ENCODE measurements at regions not wholly inside any gene's neighbourhood (a gene's known extent, or its start where the extent isn't known, plus 50 kb on each side); places are given as distances from the start of the nearest gene placed in this dataset.

- Histone ChIP-seq H3K36me3 (ENCODE audit: control insufficient read depth in 1 of 2, insufficient read depth in 2 of 2, low read length in 2 of 2) (no peaks in the 10 kb centered on the region), H3K4me1 (ENCODE audit: control insufficient read depth in 1 of 2, insufficient read depth in 2 of 2, low read length in 2 of 2) (peaks cover 0 to 1% of the 10 kb centered on the region in 2 experiments), H3K4me3 (ENCODE audit: low read depth, low read length) (no peak overlapping the region), H4K12ac (ENCODE audit: low read depth, low read length) (no peak overlapping the region), H3K27me3 (ENCODE audit: insufficient read depth, low read length) (no peaks in the 10 kb centered on the region), H3K27ac (ENCODE audit: low read depth, low read length) (no peak overlapping the region), H3K79me2 (ENCODE audit: control insufficient read depth, insufficient read depth, low read length, poor library complexity) (no peaks in the 10 kb centered on the region), H2BK12ac (ENCODE audit: low read length) (no peak overlapping the region), H4K8ac (ENCODE audit: low read depth, low read length) (no peak overlapping the region), H2AK5ac (ENCODE audit: low read length) (no peak overlapping the region), H3K9ac (ENCODE audit: low read length) (no peak overlapping the region), H4K91ac (ENCODE audit: low read depth, low read length) (no peak overlapping the region), H2AFZ (ENCODE audit: insufficient read depth, low read length, poor library complexity) (no peak overlapping the region), H3K9me3 (ENCODE audit: insufficient read depth, low read depth, low read length) (no peaks in the 10 kb centered on the region), H2BK120ac (ENCODE audit: insufficient read depth, low read length, poor library complexity) (no peak overlapping the region), H2BK5ac (ENCODE audit: low read depth, low read length, poor library complexity) (no peak overlapping the region), H3K23ac (ENCODE audit: low read length) (no peak overlapping the region), H3K14ac (ENCODE audit: low read length) (no peak overlapping the region), H3K4me2 (ENCODE audit: low read length) (no peak overlapping the region), H3K4ac (ENCODE audit: low read depth, low read length) (no peak overlapping the region), H3K79me1 (ENCODE audit: low read length) (no peaks in the 10 kb centered on the region), H3K18ac (ENCODE audit: low read length) (no peak overlapping the region)
- DNase-seq, result no peak
Measured at GRCh38 chr4:179399054-179399782, 1957.0 kb upstream of the AGA start.

GRCh38 chr4:179415037-179415846 lies 1973.0 kb upstream of the AGA start:
- Histone ChIP-seq H2AFZ (ENCODE audit: insufficient read depth, low read length, poor library complexity) (no peak overlapping the region), H3K27ac (ENCODE audit: low read depth, low read length) (no peak overlapping the region), H3K4me1 (ENCODE audit: control insufficient read depth in 1 of 2, insufficient read depth in 2 of 2, low read length in 2 of 2) (no peaks in the 10 kb centered on the region), H4K12ac (ENCODE audit: low read depth, low read length) (no peak overlapping the region), H2BK5ac (ENCODE audit: low read depth, low read length, poor library complexity) (no peak overlapping the region), H4K8ac (ENCODE audit: low read depth, low read length) (no peak overlapping the region), H3K18ac (ENCODE audit: low read length) (no peak overlapping the region), H3K23ac (ENCODE audit: low read length) (no peak overlapping the region), H3K14ac (ENCODE audit: low read length) (no peak overlapping the region), H2BK120ac (ENCODE audit: insufficient read depth, low read length, poor library complexity) (no peak overlapping the region), H2AK5ac (ENCODE audit: low read length) (no peak overlapping the region), H3K79me1 (ENCODE audit: low read length) (no peaks in the 10 kb centered on the region), H4K91ac (ENCODE audit: low read depth, low read length) (no peak overlapping the region), H3K4me3 (ENCODE audit: low read depth, low read length) (no peak overlapping the region), H3K9me3 (ENCODE audit: insufficient read depth, low read depth, low read length) (no peaks in the 10 kb centered on the region), H3K79me2 (ENCODE audit: control insufficient read depth, insufficient read depth, low read length, poor library complexity) (no peaks in the 10 kb centered on the region), H3K4ac (ENCODE audit: low read depth, low read length) (no peak overlapping the region), H3K4me2 (ENCODE audit: low read length) (no peak overlapping the region), H2BK12ac (ENCODE audit: low read length) (no peak overlapping the region), H3K36me3 (ENCODE audit: control insufficient read depth in 1 of 2, insufficient read depth in 2 of 2, low read length in 2 of 2) (no peaks in the 10 kb centered on the region), H3K27me3 (ENCODE audit: insufficient read depth, low read length) (no peaks in the 10 kb centered on the region), H3K9ac (ENCODE audit: low read length) (no peak overlapping the region)
- no CpG with 5 or more reads among the region's 1 CpG for WGBS (ENCODE audit: extremely low coverage, insufficient coverage, insufficient read length)
- DNase-seq, result no peak

- no peak overlapping the region for H2AFZ ChIP-seq (ENCODE audit: insufficient read depth, low read length, poor library complexity)
- H2BK120ac ChIP-seq (ENCODE audit: insufficient read depth, low read length, poor library complexity), result no peak overlapping the region
- no peak overlapping the region for H2AK5ac ChIP-seq (ENCODE audit: low read length)
- H3K18ac ChIP-seq (ENCODE audit: low read length), result no peak overlapping the region
- H4K8ac ChIP-seq (ENCODE audit: low read depth, low read length), result no peak overlapping the region
- H3K27ac ChIP-seq (ENCODE audit: low read depth, low read length), result no peak overlapping the region
- no peak overlapping the region for H3K4me2 ChIP-seq (ENCODE audit: low read length)
- no peak overlapping the region for H3K14ac ChIP-seq (ENCODE audit: low read length)
- no peaks in the 10 kb centered on the region for H3K9me3 ChIP-seq (ENCODE audit: insufficient read depth, low read depth, low read length)
- no peak overlapping the region for H3K9ac ChIP-seq (ENCODE audit: low read length)
- no peak for DNase-seq
- H2BK12ac ChIP-seq (ENCODE audit: low read length), result no peak overlapping the region
- no peaks in the 10 kb centered on the region for H3K79me1 ChIP-seq (ENCODE audit: low read length)
- no peak overlapping the region for H3K23ac ChIP-seq (ENCODE audit: low read length)
- no peaks in the 10 kb centered on the region for H3K27me3 ChIP-seq (ENCODE audit: insufficient read depth, low read length)
- whole genome bisulfite sequencing (ENCODE audit: extremely low coverage, insufficient coverage, insufficient read length), result no CpG with 5 or more reads among the region's 1 CpG
- H4K91ac ChIP-seq (ENCODE audit: low read depth, low read length), result no peak overlapping the region
- H3K79me2 ChIP-seq (ENCODE audit: control insufficient read depth, insufficient read depth, low read length, poor library complexity), result no peaks in the 10 kb centered on the region
- no peak overlapping the region for H3K4me3 ChIP-seq (ENCODE audit: low read depth, low read length)
- no peak overlapping the region for H3K4ac ChIP-seq (ENCODE audit: low read depth, low read length)
- H2BK5ac ChIP-seq (ENCODE audit: low read depth, low read length, poor library complexity), result no peak overlapping the region
- no peak overlapping the region for H4K12ac ChIP-seq (ENCODE audit: low read depth, low read length)
- no peaks in the 10 kb centered on the region for H3K36me3 ChIP-seq (ENCODE audit: control insufficient read depth in 1 of 2, insufficient read depth in 2 of 2, low read length in 2 of 2)
- H3K4me1 ChIP-seq (ENCODE audit: control insufficient read depth in 1 of 2, insufficient read depth in 2 of 2, low read length in 2 of 2), result no peaks in the 10 kb centered on the region
Measured at GRCh38 chr4:179415847-179416223, 1973.6 kb upstream of the AGA start.

GRCh38 chr4:179417357-179417756 lies 1975.1 kb upstream of the AGA start:
- no peak overlapping the region for H3K4me2 ChIP-seq (ENCODE audit: low read length)
- H4K8ac ChIP-seq (ENCODE audit: low read depth, low read length), result no peak overlapping the region
- H3K36me3 ChIP-seq (ENCODE audit: control insufficient read depth in 1 of 2, insufficient read depth in 2 of 2, low read length in 2 of 2), result no peaks in the 10 kb centered on the region
- H3K4me1 ChIP-seq (ENCODE audit: control insufficient read depth in 1 of 2, insufficient read depth in 2 of 2, low read length in 2 of 2), result no peaks in the 10 kb centered on the region
- no peak overlapping the region for H3K23ac ChIP-seq (ENCODE audit: low read length)
- no peak overlapping the region for H2BK5ac ChIP-seq (ENCODE audit: low read depth, low read length, poor library complexity)
- no peak overlapping the region for H3K4me3 ChIP-seq (ENCODE audit: low read depth, low read length)
- no CpG with 5 or more reads among the region's 2 CpGs for WGBS (ENCODE audit: extremely low coverage, insufficient coverage, insufficient read length)
- H2BK12ac ChIP-seq (ENCODE audit: low read length), result no peak overlapping the region
- no peak for DNase-seq
- no peak overlapping the region for H3K4ac ChIP-seq (ENCODE audit: low read depth, low read length)
- no peak overlapping the region for H3K14ac ChIP-seq (ENCODE audit: low read length)
- H4K12ac ChIP-seq (ENCODE audit: low read depth, low read length), result no peak overlapping the region
- H3K27me3 ChIP-seq (ENCODE audit: insufficient read depth, low read length), result no peaks in the 10 kb centered on the region
- no peak overlapping the region for H2BK120ac ChIP-seq (ENCODE audit: insufficient read depth, low read length, poor library complexity)
- H3K18ac ChIP-seq (ENCODE audit: low read length), result no peak overlapping the region
- no peaks in the 10 kb centered on the region for H3K9me3 ChIP-seq (ENCODE audit: insufficient read depth, low read depth, low read length)
- no peak overlapping the region for H3K27ac ChIP-seq (ENCODE audit: low read depth, low read length)
- no peak overlapping the region for H2AK5ac ChIP-seq (ENCODE audit: low read length)
- no peaks in the 10 kb centered on the region for H3K79me2 ChIP-seq (ENCODE audit: control insufficient read depth, insufficient read depth, low read length, poor library complexity)
- H2AFZ ChIP-seq (ENCODE audit: insufficient read depth, low read length, poor library complexity), result no peak overlapping the region
- no peaks in the 10 kb centered on the region for H3K79me1 ChIP-seq (ENCODE audit: low read length)
- H4K91ac ChIP-seq (ENCODE audit: low read depth, low read length), result no peak overlapping the region
- H3K9ac ChIP-seq (ENCODE audit: low read length), result no peak overlapping the region
